CD14-positive monocyte (primary cell): ENCODE measurements at regions not wholly inside any gene's neighbourhood (a gene's known extent, or its start where the extent isn't known, plus 50 kb on each side); places are given as distances from the start of the nearest gene placed in this dataset.
"Not testable (repeated sequence)": the region's sequence is repeated elsewhere in the genome, so short reads cannot be mapped to it uniquely, and the experiment has no call there.

Experiments
- DNase-seq, 3 donors: peaks; one replicate each; pipeline ENCODE4 v3.0.0-alpha.2; 2011 to 2022
- H2AFZ ChIP-seq: 2 replicates; pipeline ENCODE4 v1.6.0; 2012; ENCODE audit warnings: mild to moderate bottlenecking, low read depth, low read length, inconsistent platforms; ENCODE audit not compliant: insufficient read depth, poor library complexity, severe bottlenecking
- H3K27ac ChIP-seq, 2 donors: 1 replicate in 1 of 2; 2 replicates in 1 of 2; pipeline ENCODE4 v1.5.1; 2012 to 2013; ENCODE audit warnings: low read length in 2 of 2, control low read depth in 1 of 2, inconsistent platforms in 1 of 2, low read depth in 1 of 2, mild to moderate bottlenecking in 1 of 2
- H3K27me3 ChIP-seq, 2 donors: one replicate each; pipeline versions ENCODE4 v1.6.0 to v1.6.1; 2011 to 2013; ENCODE audit warnings: low read length in 2 of 2; ENCODE audit not compliant: control insufficient read depth in 2 of 2, insufficient read depth in 2 of 2
- H3K36me3 ChIP-seq, 2 donors: replicated peaks in 1 of 2; 1 replicate in 1 of 2; 2 replicates in 1 of 2; pipeline versions ENCODE4 v1.5.1 to v1.6.1; 2012 to 2013; ENCODE audit warnings: low read length in 2 of 2, control low read depth in 1 of 2, inconsistent platforms in 1 of 2, mild to moderate bottlenecking in 1 of 2; ENCODE audit not compliant: insufficient read depth in 2 of 2, control insufficient read depth in 1 of 2
- H3K4me1 ChIP-seq, 2 donors: 1 replicate in 1 of 2; 2 replicates in 1 of 2; pipeline versions ENCODE4 v1.5.1 to v1.6.1; 2012 to 2013; ENCODE audit warnings: low read length in 2 of 2, control low read depth in 1 of 2, inconsistent platforms in 1 of 2, mild to moderate bottlenecking in 1 of 2, moderate library complexity in 1 of 2; ENCODE audit not compliant: insufficient read depth in 2 of 2, control insufficient read depth in 1 of 2
- H3K4me2 ChIP-seq: replicated peaks from 2 replicates; pipeline ENCODE3; 2012; ENCODE audit warnings: low read length, moderate library complexity, mild to moderate bottlenecking; ENCODE audit not compliant: poor library complexity, severe bottlenecking; ENCODE audit errors: extremely low read depth
- H3K4me3 ChIP-seq, 3 experiments: fragments of 200-600 bp in 1 of 3; sonication (generic) in 1 of 3; replicated peaks in 1 of 3; 1 replicate in 2 of 3; 2 replicates in 1 of 3; pipeline ENCODE4 v1.5.1; 2011 to 2013; ENCODE audit warnings: low read length in 3 of 3, mild to moderate bottlenecking in 3 of 3, control low read depth in 2 of 3, low read depth in 2 of 3, inconsistent platforms in 1 of 3, moderate library complexity in 1 of 3
- H3K79me2 ChIP-seq: 2 replicates; pipeline ENCODE4 v1.6.0; 2012; ENCODE audit warnings: mild to moderate bottlenecking, control low read depth, inconsistent platforms, low read length, moderate library complexity; ENCODE audit not compliant: insufficient read depth
- H3K9ac ChIP-seq: 2 replicates; pipeline ENCODE4 v1.6.0; 2017; ENCODE audit warnings: low read length, mild to moderate bottlenecking; ENCODE audit not compliant: insufficient read depth, poor library complexity, severe bottlenecking
- H3K9me3 ChIP-seq, 2 donors: replicated peaks in 1 of 2; 1 replicate in 1 of 2; 2 replicates in 1 of 2; pipeline versions ENCODE4 v1.5.1 to v1.6.1; 2012 to 2013; ENCODE audit warnings: low read length in 2 of 2, control low read depth in 1 of 2; ENCODE audit not compliant: control insufficient read depth in 1 of 2, insufficient read depth in 1 of 2
- H4K20me1 ChIP-seq: 2 replicates; pipeline ENCODE4 v1.6.0; 2012; ENCODE audit warnings: mild to moderate bottlenecking, low read length, control low read depth, moderate library complexity; ENCODE audit not compliant: insufficient read depth
- H3K27ac Mint-ChIP-seq, 7 donors: one replicate each; pipeline ENCODE4 v1.8.0; 2020; ENCODE audit warnings: mild to moderate bottlenecking in 7 of 7, mixed read lengths in 7 of 7, moderate library complexity in 6 of 7, inconsistent platforms in 2 of 7
- H3K27me3 Mint-ChIP-seq, 3 donors: one replicate each; pipeline ENCODE4 v1.8.0; 2021 to 2022; ENCODE audit warnings: low read depth in 3 of 3, mild to moderate bottlenecking in 3 of 3, mixed read lengths in 3 of 3, moderate library complexity in 3 of 3, inconsistent platforms in 1 of 3
- H3K36me3 Mint-ChIP-seq, 2 donors: one replicate each; pipeline ENCODE4 v1.8.0; 2020; ENCODE audit warnings: mixed read lengths in 2 of 2, inconsistent platforms in 1 of 2, mild to moderate bottlenecking in 1 of 2
- H3K4me1 Mint-ChIP-seq: one replicate; pipeline ENCODE4 v1.8.0; 2020; ENCODE audit warnings: mild to moderate bottlenecking, mixed read lengths
- H3K4me3 Mint-ChIP-seq, 2 donors: one replicate each; pipeline ENCODE4 v1.8.0; 2020; ENCODE audit warnings: mild to moderate bottlenecking in 2 of 2, mixed read lengths in 2 of 2, moderate library complexity in 1 of 2
- H3K9me3 Mint-ChIP-seq, 7 donors: one replicate each; pipeline ENCODE4 v1.8.0; 2020 to 2022; ENCODE audit warnings: mixed read lengths in 7 of 7, mild to moderate bottlenecking in 6 of 7, moderate library complexity in 6 of 7, inconsistent platforms in 2 of 7
- WGBS: methylation state at CpG from one replicate; pipeline ENCODE4 v1.1.5; 2013; ENCODE audit warnings: missing lambda C conversion rate; ENCODE audit not compliant: insufficient coverage; 5-methylcytosine and 5-hydroxymethylcytosine counted together
- intact Hi-C, 2 donors: fragments of 100-400 bp; cut with micrococcal nuclease; formaldehyde crosslinking; loops; one replicate each; pipeline versions ENCODE4 v1.15.0 to v1.15.1; 2023
- TF ChIP-seq, protein P1 (sequence below): fragments of 200-600 bp; IDR thresholded peaks from one replicate; pipeline ENCODE4 v1.8.0; 2022; ENCODE audit warnings: antibody characterized with exemption, mild to moderate bottlenecking

DNA sequence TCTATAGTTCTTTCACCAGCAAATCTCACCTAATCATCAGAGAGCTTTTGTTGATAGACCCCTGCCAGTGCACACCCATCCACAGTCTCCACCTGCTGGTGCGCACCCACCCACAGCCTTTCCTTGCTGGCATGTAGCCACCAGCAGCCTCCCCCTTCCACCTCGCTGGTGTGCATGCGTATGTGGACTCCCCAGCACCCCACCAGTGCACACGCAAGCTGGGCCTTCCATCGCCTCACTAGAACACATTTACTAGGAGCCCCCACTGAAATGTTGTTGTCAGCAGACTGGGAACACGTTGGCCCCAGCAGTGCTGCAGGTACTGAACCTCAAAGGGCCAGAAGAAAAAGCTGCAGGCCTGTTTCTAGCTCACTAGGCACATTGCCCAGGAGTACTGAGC is 104.9 kb upstream of the ZWINT start:
- no peaks in the 10 kb centered on the region for H3K4me1 Mint-ChIP-seq
- TF ChIP-seq, protein P1, sequence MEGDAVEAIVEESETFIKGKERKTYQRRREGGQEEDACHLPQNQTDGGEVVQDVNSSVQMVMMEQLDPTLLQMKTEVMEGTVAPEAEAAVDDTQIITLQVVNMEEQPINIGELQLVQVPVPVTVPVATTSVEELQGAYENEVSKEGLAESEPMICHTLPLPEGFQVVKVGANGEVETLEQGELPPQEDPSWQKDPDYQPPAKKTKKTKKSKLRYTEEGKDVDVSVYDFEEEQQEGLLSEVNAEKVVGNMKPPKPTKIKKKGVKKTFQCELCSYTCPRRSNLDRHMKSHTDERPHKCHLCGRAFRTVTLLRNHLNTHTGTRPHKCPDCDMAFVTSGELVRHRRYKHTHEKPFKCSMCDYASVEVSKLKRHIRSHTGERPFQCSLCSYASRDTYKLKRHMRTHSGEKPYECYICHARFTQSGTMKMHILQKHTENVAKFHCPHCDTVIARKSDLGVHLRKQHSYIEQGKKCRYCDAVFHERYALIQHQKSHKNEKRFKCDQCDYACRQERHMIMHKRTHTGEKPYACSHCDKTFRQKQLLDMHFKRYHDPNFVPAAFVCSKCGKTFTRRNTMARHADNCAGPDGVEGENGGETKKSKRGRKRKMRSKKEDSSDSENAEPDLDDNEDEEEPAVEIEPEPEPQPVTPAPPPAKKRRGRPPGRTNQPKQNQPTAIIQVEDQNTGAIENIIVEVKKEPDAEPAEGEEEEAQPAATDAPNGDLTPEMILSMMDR = no peak

DNA sequence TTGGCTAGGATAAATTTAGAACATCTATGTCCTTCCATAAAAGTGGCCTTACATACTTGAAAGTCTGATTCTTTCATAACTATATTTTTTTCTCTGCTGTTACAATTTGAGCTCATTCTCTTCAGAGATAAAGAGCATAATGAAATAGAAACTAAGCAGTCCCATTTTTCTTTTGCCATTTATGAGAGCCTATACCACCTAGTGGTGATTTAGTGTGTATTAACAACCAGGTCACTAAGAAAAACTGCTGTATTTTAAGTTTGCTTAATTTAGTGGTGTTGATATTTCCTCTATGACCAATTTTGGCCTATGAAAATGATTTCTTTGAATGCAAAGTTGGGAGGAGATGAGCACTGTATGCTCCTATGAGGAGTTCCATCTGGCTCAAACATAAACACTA is 88.7 kb upstream of the ZWINT start:
- H3K4me1 Mint-ChIP-seq = no peaks in the 10 kb centered on the region
- Histone ChIP-seq H3K9me3 (no peaks in the 10 kb centered on the region), H4K20me1 (no peaks in the 10 kb centered on the region), H3K27ac (no peak overlapping the region), H2AFZ (no peak overlapping the region), H3K4me1 (no peaks in the 10 kb centered on the region), H3K36me3 (no peaks in the 10 kb centered on the region), H3K4me2 (no peak overlapping the region), H3K9ac (no peak overlapping the region), H3K27me3 (no peaks in the 10 kb centered on the region), H3K79me2 (no peaks in the 10 kb centered on the region), H3K4me3 (no peak overlapping the region)
- no peak overlapping the region for H3K4me3 Mint-ChIP-seq
- peaks cover 0 to 3% (median 0%) of the 10 kb centered on the region in 3 donors for H3K27me3 Mint-ChIP-seq
- no peaks in the 10 kb centered on the region for H3K36me3 Mint-ChIP-seq
- H3K27ac Mint-ChIP-seq = no peak overlapping the region
- intact Hi-C loops = no loop called here
- TF ChIP-seq, protein P1 = no peak
- no peak for DNase-seq
- H3K9me3 Mint-ChIP-seq = peaks cover 0 to 20% (median 9%) of the 10 kb centered on the region in 7 donors

More for the DNA sequence above, 104.9 kb upstream of the ZWINT start:
- no peak overlapping the region for H2AFZ ChIP-seq
- H4K20me1 ChIP-seq = no peaks in the 10 kb centered on the region
- H3K79me2 ChIP-seq = no peaks in the 10 kb centered on the region
- H3K27me3 ChIP-seq = no peaks in the 10 kb centered on the region
- Mint-ChIP-seq H3K36me3 (no peaks in the 10 kb centered on the region), H3K9me3 (peaks cover 0 to 12% (median 5%) of the 10 kb centered on the region in 7 donors), H3K4me3 (no peak overlapping the region), H3K27me3 (no peaks in the 10 kb centered on the region), H3K27ac (no peak overlapping the region)
- H3K27ac ChIP-seq = no peak overlapping the region
- DNase-seq = no peak
- H3K4me2 ChIP-seq = no peak overlapping the region
- peaks cover 9 to 11% of the 10 kb centered on the region in 2 donors for H3K9me3 ChIP-seq
- intact Hi-C loops = no loop called here
- H3K9ac ChIP-seq = no peak overlapping the region
- no peaks in the 10 kb centered on the region for H3K4me1 ChIP-seq
- no peaks in the 10 kb centered on the region for H3K36me3 ChIP-seq
- 88% methylated on average over 6 of the region's 6 CpGs for WGBS
- no peak overlapping the region for H3K4me3 ChIP-seq

DNA sequence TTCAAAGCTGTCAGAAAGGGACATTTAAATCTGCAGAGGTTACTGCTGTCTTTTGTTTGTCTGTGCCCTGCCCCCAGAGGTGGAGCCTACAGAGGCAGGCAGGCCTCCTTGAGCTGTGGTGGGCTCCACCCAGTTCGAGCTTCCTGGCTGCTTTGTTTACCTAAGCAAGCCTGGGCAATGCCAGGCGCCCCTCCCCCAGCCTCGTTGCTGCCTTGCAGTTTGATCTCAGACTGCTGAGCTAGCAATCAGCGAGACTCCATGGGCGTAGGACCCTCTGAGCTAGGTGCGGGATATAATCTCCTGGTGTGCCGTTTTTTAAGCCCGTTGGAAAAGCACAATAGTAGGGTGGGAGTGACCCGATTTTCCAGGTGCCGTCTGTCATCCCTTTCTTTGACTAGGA is 86.6 kb upstream of the ZWINT start:
- H4K20me1 ChIP-seq, intact Hi-C loops, H3K27ac ChIP-seq, H2AFZ ChIP-seq, H3K9ac ChIP-seq, H3K4me3 ChIP-seq, H3K4me3 Mint-ChIP-seq, H3K4me1 ChIP-seq, H3K27ac Mint-ChIP-seq, H3K9me3 ChIP-seq, H3K79me2 ChIP-seq, H3K4me2 ChIP-seq, H3K27me3 ChIP-seq, H3K36me3 Mint-ChIP-seq, H3K4me1 Mint-ChIP-seq, H3K36me3 ChIP-seq, DNase-seq, H3K27me3 Mint-ChIP-seq: not testable (repeated sequence)
- peaks cover 0 to 20% (median 9%) of the 10 kb centered on the region in 7 donors for H3K9me3 Mint-ChIP-seq
- WGBS = 84% methylated on average over 9 of the region's 10 CpGs

DNA sequence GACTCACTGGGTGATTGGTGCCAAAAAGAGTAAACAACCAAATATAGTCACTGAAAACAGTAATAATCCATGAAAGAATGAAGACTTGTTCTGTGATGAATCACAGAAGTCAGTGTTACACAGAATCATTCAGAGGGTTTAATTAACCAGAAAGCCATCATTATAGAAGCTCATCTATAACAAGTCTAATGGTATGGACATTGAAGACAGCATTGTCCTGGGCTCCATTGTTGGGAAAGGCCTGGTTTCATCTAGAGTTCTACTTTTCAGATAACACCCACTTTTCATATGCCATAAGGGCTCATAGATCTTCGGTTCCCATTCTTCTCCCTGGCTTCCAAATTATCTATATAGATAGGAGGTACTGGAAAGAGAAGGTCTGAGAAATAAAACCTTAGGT is 80.3 kb upstream of the ZWINT start:
- H3K9ac ChIP-seq = not testable (repeated sequence)

More for the DNA sequence above, 80.3 kb upstream of the ZWINT start:
- H3K9me3 Mint-ChIP-seq, H3K79me2 ChIP-seq, H3K36me3 Mint-ChIP-seq, intact Hi-C loops, H3K36me3 ChIP-seq, H3K27ac ChIP-seq, H3K27me3 Mint-ChIP-seq, DNase-seq, H3K4me3 Mint-ChIP-seq, H3K9me3 ChIP-seq, H4K20me1 ChIP-seq, H3K27me3 ChIP-seq, H3K4me2 ChIP-seq, H3K4me3 ChIP-seq, H3K27ac Mint-ChIP-seq, H3K4me1 ChIP-seq, H3K4me1 Mint-ChIP-seq, H2AFZ ChIP-seq: not testable (repeated sequence)
- no CpG with 5 or more reads among the region's 1 CpG for WGBS
